HFFc6 (cell line): ENCODE measurements at regions not wholly inside any gene's neighbourhood (a gene's known extent, or its start where the extent isn't known, plus 50 kb on each side); places are given as distances from the start of the nearest gene placed in this dataset.
A peak's percentile ranks its signal among the peaks of the same experiment; 100 is the strongest.
"Not testable (repeated sequence)": the region's sequence is repeated elsewhere in the genome, so short reads cannot be mapped to it uniquely, and the experiment has no call there.

Experiments
- DNase-seq: peaks from one replicate; pipeline ENCODE4 v3.0.0-alpha.2; 2018
- H3K27ac Mint-ChIP-seq: 2 replicates; pipeline ENCODE4 v1.8.0; 2020; ENCODE audit warnings: mild to moderate bottlenecking, mixed read lengths
- H3K27me3 Mint-ChIP-seq: 2 replicates; pipeline ENCODE4 v1.8.0; 2021; ENCODE audit warnings: mild to moderate bottlenecking, moderate library complexity, mixed read lengths; ENCODE audit not compliant: insufficient read depth
- H3K36me3 Mint-ChIP-seq: 2 replicates; pipeline ENCODE4 v1.8.0; 2021; ENCODE audit warnings: low read depth, mixed read lengths
- H3K4me1 Mint-ChIP-seq: 2 replicates; pipeline ENCODE4 v1.8.0; 2020; ENCODE audit warnings: low read depth, mixed read lengths
- H3K4me3 Mint-ChIP-seq: 2 replicates; pipeline ENCODE4 v1.8.0; 2020; ENCODE audit warnings: mild to moderate bottlenecking, moderate library complexity, mixed read lengths
- H3K9me3 Mint-ChIP-seq: 2 replicates; pipeline ENCODE4 v1.8.0; 2020; ENCODE audit warnings: mild to moderate bottlenecking, mixed read lengths
- TF ChIP-seq, protein P1 (sequence below): fragments of 200-600 bp; sonication (generic); IDR thresholded peaks from 2 replicates; pipeline ENCODE4 v1.5.0; 2021; ENCODE audit warnings: antibody characterized with exemption, mild to moderate bottlenecking

DNA sequence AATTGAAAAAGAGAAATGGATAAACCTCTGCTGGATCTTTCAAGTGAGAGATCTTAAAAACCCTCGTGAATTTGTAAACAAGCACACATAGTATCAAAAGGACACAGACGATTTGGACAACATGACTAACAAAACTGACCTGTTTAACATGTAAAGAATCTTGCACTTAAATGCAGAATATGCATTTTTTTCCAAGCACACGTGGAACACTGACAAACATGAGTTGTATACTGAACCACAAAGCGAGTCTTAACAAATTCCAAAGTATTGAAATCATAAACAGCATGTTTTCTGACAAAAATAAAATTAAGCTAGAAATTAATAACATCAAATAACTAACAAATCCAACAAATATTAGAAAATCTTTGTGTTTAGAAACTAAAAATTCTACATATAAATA lies 65.0 kb upstream of the ZNF746 start:
- Mint-ChIP-seq H3K27ac (peak overlapping the region; percentile 29), H3K9me3 (no peaks in the 10 kb centered on the region), H3K36me3 (peaks cover 54% of the 10 kb centered on the region), H3K27me3 (peaks cover 3% of the 10 kb centered on the region), H3K4me1 (peaks cover 86% of the 10 kb centered on the region), H3K4me3 (no peak overlapping the region; the same call in 1 of the 2 replicates)
- TF ChIP-seq, protein P1, sequence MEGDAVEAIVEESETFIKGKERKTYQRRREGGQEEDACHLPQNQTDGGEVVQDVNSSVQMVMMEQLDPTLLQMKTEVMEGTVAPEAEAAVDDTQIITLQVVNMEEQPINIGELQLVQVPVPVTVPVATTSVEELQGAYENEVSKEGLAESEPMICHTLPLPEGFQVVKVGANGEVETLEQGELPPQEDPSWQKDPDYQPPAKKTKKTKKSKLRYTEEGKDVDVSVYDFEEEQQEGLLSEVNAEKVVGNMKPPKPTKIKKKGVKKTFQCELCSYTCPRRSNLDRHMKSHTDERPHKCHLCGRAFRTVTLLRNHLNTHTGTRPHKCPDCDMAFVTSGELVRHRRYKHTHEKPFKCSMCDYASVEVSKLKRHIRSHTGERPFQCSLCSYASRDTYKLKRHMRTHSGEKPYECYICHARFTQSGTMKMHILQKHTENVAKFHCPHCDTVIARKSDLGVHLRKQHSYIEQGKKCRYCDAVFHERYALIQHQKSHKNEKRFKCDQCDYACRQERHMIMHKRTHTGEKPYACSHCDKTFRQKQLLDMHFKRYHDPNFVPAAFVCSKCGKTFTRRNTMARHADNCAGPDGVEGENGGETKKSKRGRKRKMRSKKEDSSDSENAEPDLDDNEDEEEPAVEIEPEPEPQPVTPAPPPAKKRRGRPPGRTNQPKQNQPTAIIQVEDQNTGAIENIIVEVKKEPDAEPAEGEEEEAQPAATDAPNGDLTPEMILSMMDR, result no peak
- DNase-seq, result peak; percentile 49

DNA sequence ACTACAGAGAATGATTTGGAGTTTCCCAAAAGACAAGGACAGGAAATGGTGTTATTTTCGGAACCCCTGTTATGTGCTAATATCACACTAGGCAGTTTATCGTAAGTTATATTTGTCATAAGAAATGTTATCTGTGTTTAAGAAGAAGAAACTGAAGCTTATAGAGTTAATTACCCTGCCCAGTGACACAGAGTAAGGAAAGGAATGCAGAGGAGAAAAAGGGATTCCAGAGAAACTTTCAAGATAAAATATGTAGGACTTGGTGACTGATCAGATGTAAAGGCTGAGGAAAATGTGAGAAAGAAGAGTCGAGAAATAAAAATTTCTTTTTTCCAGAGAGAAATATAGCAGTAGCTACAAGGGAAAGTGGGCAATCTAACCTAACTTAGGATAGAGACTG lies 63.5 kb upstream of the ZNF746 start:
- Mint-ChIP-seq H3K4me3 (peak overlapping the region; percentile 34; the same call in 1 of the 2 replicates), H3K9me3 (no peaks in the 10 kb centered on the region), H3K36me3 (peaks cover 53% of the 10 kb centered on the region), H3K27ac (peak overlapping the region; percentile 52), H3K27me3 (peaks cover 2% of the 10 kb centered on the region; the same call in 1 of the 2 replicates), H3K4me1 (peaks cover 80% of the 10 kb centered on the region)
- TF ChIP-seq, protein P1, result no peak
- DNase-seq, result no peak

DNA sequence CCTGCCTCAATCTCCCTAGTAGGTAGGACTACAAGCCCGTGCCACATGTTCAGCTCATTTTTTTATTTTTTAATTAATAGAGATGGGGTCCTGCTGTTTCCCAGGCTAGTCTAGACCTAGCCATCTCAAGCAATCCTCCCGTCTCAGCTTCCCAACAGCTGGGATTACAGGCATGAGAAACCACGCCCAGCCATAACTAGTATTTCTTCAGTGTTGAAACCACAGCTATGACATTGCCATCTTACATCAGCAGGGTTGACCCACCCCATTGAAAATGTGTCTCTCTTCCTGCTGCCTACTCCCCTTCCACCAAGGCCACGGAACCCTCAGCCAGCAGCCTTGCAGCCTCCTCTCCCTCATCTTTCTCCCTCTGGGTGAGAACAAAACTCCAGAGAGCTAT lies 62.1 kb upstream of the ZNF746 start:
- Mint-ChIP-seq H3K9me3 (no peaks in the 10 kb centered on the region), H3K36me3 (peaks cover 47% of the 10 kb centered on the region), H3K27me3 (peaks cover 2% of the 10 kb centered on the region; the same call in 1 of the 2 replicates), H3K27ac (peak overlapping the region; percentile 56), H3K4me1 (peaks cover 68% of the 10 kb centered on the region), H3K4me3 (peak overlapping the region; percentile 28)
- TF ChIP-seq, protein P1, result no peak
- DNase-seq, result peak; percentile 22

DNA sequence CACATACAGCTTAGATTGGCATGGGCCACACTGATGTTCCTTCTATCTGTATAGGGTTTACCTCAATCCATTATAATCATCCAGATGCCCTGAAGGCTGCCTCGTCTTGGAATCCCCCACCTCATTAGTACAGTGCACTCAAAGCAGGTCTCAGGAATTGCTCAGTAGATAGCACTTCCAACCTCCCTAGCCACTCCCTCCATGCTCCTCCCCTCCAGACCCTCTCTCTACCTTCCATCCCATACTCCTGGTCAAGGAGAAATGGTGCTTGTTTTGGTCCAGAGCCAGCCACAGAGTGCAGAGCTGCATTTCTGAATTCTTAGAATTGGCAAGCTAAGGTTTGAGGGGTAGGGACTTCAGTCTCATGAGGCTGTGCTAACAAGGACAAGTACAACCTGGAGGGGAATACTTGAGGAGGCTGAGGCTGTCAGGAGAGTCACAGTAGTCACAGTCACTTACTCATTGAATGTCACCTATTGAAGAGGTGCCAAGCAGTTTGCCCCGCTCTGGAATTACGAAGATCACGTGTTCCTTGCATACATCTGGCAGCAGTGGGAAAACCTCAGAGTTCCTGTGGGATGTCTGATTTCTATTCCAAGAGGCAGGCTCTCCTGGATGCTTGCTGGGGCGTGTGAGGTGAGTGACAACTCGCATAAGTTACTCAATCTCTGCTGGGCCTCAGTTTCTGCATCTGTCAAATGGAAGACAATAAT lies 60.7 kb upstream of the ZNF746 start:
- H3K27me3 Mint-ChIP-seq, result peaks cover 2% of the 10 kb centered on the region; the same call in 1 of the 2 replicates
- H3K9me3 Mint-ChIP-seq, result no peaks in the 10 kb centered on the region
- H3K36me3 Mint-ChIP-seq, result peaks cover 33% of the 10 kb centered on the region
- H3K4me3 Mint-ChIP-seq, result peak overlapping the region; percentile 48
- DNase-seq, result peak; percentile 74
- TF ChIP-seq, protein P1, result no peak
- H3K27ac Mint-ChIP-seq, result peak overlapping the region; percentile 59
- peaks cover 59% of the 10 kb centered on the region for H3K4me1 Mint-ChIP-seq

DNA sequence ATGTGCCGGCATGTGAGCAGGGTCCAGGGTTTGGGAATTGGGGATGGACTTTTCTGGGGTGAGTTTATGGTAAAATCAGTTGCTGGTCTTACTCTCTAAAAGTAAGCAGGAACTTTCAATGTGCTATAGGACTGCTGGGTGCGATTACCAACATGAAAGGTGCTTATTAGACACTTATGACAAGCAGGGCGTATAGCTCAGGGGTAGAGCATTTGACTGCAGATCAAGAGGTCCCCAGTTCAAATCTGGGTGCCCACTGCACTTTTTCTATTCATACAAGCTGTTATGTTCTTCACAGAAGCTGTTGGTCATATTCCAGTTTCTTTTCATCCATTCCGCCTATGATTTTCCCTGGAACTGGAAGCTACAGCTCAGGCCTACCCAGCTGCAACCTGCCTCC lies 58.9 kb upstream of the ZNF746 start:
- H3K27me3 Mint-ChIP-seq, H3K9me3 Mint-ChIP-seq, H3K4me3 Mint-ChIP-seq, DNase-seq, H3K27ac Mint-ChIP-seq: not testable (repeated sequence)
- peaks cover 41% of the 10 kb centered on the region for H3K4me1 Mint-ChIP-seq
- peaks cover 39% of the 10 kb centered on the region for H3K36me3 Mint-ChIP-seq

DNA sequence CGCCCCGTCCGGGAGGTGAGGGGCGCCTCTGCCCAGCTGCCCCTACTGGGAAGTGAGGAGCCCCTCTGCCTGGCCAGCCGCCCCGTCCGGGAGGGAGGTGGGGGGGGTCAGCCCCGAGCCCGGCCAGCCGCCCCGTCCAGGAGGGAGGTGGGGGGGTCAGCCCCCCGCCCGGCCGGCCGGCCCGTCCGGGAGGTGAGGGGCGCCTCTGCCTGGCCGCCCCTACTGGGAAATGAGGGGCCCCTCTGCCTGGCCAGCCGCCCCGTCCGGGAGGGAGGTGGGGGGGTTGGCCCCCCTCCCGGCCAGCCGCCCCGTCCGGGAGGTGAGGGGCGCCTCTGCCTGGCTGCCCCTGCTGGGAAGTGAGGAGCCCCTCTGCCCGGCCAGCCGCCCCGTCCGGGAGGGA lies 57.2 kb upstream of the ZNF746 start:
- not testable (repeated sequence) for DNase-seq, H3K27ac Mint-ChIP-seq, H3K9me3 Mint-ChIP-seq, H3K4me3 Mint-ChIP-seq, H3K27me3 Mint-ChIP-seq
- Mint-ChIP-seq H3K36me3 (peaks cover 38% of the 10 kb centered on the region), H3K4me1 (peaks cover 26% of the 10 kb centered on the region)

DNA sequence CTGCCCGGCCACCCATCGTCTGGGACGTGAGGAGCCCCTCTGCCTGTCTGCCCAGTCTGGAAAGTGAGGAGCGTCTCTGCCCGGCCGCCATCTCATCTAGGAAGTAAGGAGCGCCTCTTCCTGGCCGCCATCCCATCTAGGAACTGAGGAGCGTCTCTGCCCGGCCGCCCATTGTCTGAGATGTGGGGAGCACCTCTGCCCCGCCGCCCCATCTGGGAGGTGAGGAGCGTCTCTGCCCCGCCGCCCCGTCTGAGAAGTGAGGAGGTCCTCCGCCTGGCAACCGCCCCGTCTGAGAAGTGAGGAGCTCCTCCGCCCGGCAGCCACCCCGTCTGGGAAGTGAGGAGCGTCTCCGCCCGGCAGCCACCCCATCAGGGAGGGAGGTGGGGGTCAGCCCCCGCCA lies 56.4 kb upstream of the ZNF746 start:
- H3K4me3 Mint-ChIP-seq, H3K27me3 Mint-ChIP-seq, H3K9me3 Mint-ChIP-seq, H3K27ac Mint-ChIP-seq, DNase-seq: not testable (repeated sequence)
- Mint-ChIP-seq H3K4me1 (peaks cover 17% of the 10 kb centered on the region), H3K36me3 (peaks cover 38% of the 10 kb centered on the region)
